Body of pancreas (tissue), 4 donors: ENCODE measurements at regions not wholly inside any gene's neighbourhood (a gene's known extent, or its start where the extent isn't known, plus 50 kb on each side); places are given as distances from the start of the nearest gene placed in this dataset.

ENCODE experiments used
- CTCF ChIP-seq, 7 experiments: fragments of 450-650 bp in 4 of 7; fragments of 200-600 bp in 3 of 7; sonication (generic) in 3 of 7; IDR thresholded peaks; one replicate each; pipeline ENCODE4 v1.5.1; 2016 to 2019; ENCODE audit warnings: antibody characterized with exemption in 7 of 7
- POLR2A ChIP-seq, 3 donors: fragments of 450-650 bp; IDR thresholded peaks; one replicate each; pipeline ENCODE4 v1.6.1; 2016; ENCODE audit warnings: antibody characterized with exemption in 3 of 3, mild to moderate bottlenecking in 2 of 3

GRCh38 chr4:124111922-124112321 lies 600.6 kb downstream of the ANKRD50 start:
- TF ChIP-seq CTCF (IDR thresholded peaks at IDR 0.05) (peak; percentile 18 to 62 (median 59)), POLR2A (IDR thresholded peaks at IDR 0.05) (no peak)
